GM23338 (cell line): ENCODE measurements at regions not wholly inside any gene's neighbourhood (a gene's known extent, or its start where the extent isn't known, plus 50 kb on each side); places are given as distances from the start of the nearest gene placed in this dataset.
"Not testable (repeated sequence)": the region's sequence is repeated elsewhere in the genome, so short reads cannot be mapped to it uniquely, and the experiment has no call there.

ENCODE experiments used
- CREB1 ChIP-seq: fragments of 250-450 bp; sonication (Bioruptor Pico); IDR thresholded peaks from 2 replicates; pipeline ENCODE4 v1.5.0; 2020; ENCODE audit warnings: low read depth, mild to moderate bottlenecking, moderate library complexity
- CTCF ChIP-seq, 2 experiments: fragments of 200-600 bp in 1 of 2; sonication (generic) in 1 of 2; conservative IDR thresholded peaks; 2 replicates each; pipeline versions ENCODE4 v1.5.1 to v1.6.1; 2016 to 2017; ENCODE audit warnings: antibody characterized with exemption in 2 of 2, low read depth in 2 of 2, mild to moderate bottlenecking in 2 of 2, moderate library complexity in 1 of 2
- ETS1 ChIP-seq: IDR thresholded peaks from 2 replicates; pipeline ENCODE4 v1.6.1; 2016; ENCODE audit warnings: antibody characterized with exemption
- EZH2 ChIP-seq: fragments of 200-600 bp; sonication (generic); IDR thresholded peaks from one replicate; pipeline ENCODE4 v1.8.0; 2017; ENCODE audit warnings: antibody characterized with exemption, mild to moderate bottlenecking, low read depth; ENCODE audit not compliant: unreplicated experiment
- EZH2phosphoT487 ChIP-seq: fragments of 200-600 bp; sonication (generic); IDR thresholded peaks from one replicate; pipeline ENCODE4 v1.8.1; 2018; ENCODE audit warnings: antibody characterized with exemption; ENCODE audit not compliant: unreplicated experiment
- JUNB ChIP-seq: IDR thresholded peaks from one replicate; pipeline ENCODE4 v1.6.1; 2016; ENCODE audit warnings: antibody characterized with exemption; ENCODE audit not compliant: unreplicated experiment
- NANOG ChIP-seq: IDR thresholded peaks from 2 replicates; pipeline ENCODE4 v1.6.1; 2016; ENCODE audit warnings: antibody characterized with exemption, borderline replicate concordance
- POLR2AphosphoS5 ChIP-seq: IDR thresholded peaks from 2 replicates; pipeline ENCODE4 v1.6.1; 2016; ENCODE audit warnings: antibody characterized with exemption, low read depth
- ZNF331 ChIP-seq: fragments of 250-450 bp; sonication (Bioruptor Pico); IDR thresholded peaks from 2 replicates; pipeline ENCODE4 v1.5.0; 2020; ENCODE audit warnings: low read depth, mild to moderate bottlenecking, moderate library complexity

- TF ChIP-seq CREB1 (CRISPR knock-in tag); EZH2phosphoT487; EZH2; CTCF (conservative IDR thresholded peaks at IDR 0.05; ENCODE audit: low read depth in 2 of 2); JUNB; ETS1; ZNF331; POLR2AphosphoS5; NANOG: not testable (repeated sequence)
These were observed 82.4 kb upstream of the PRR5 start for GRCh38 chr22:44619560-44620128.
